GM23338 (cell line): ENCODE measurements at regions not wholly inside any gene's neighbourhood (a gene's known extent, or its start where the extent isn't known, plus 50 kb on each side); places are given as distances from the start of the nearest gene placed in this dataset.

Source experiments
- ATAC-seq: fragments of 200-7000 bp; cut with Tn5 transposase; 3 replicates; pipeline ENCODE4 v1.9.1; 2020
- DNase-seq: peaks from one replicate; pipeline ENCODE4 v3.0.0-alpha.2; 2015; ENCODE audit warnings: low spot score
- H2AFZ ChIP-seq: fragments of 200-600 bp; sonication (generic); 2 replicates; pipeline ENCODE4 v1.8.0; 2016; ENCODE audit warnings: antibody characterized with exemption, mild to moderate bottlenecking, moderate library complexity
- H3F3A ChIP-seq: fragments of 200-600 bp; sonication (generic); replicated peaks from 2 replicates; pipeline ENCODE4 v1.8.0; 2017; ENCODE audit warnings: antibody characterized with exemption, mixed run types, low read depth
- H3K27ac ChIP-seq: fragments of 200-600 bp; sonication (generic); 2 replicates; pipeline ENCODE4 v1.6.1; 2016; ENCODE audit warnings: low read depth
- H3K27me3 ChIP-seq: fragments of 200-600 bp; sonication (generic); 2 replicates; pipeline ENCODE4 v1.8.0; 2016; ENCODE audit warnings: mild to moderate bottlenecking, mixed run types, moderate library complexity; ENCODE audit not compliant: insufficient read depth
- H3K36me3 ChIP-seq: fragments of 200-600 bp; sonication (generic); 2 replicates; pipeline ENCODE4 v1.8.0; 2016; ENCODE audit warnings: mild to moderate bottlenecking; ENCODE audit not compliant: insufficient read depth
- H3K4me1 ChIP-seq: fragments of 200-600 bp; sonication (generic); 2 replicates; pipeline ENCODE4 v1.8.0; 2016; ENCODE audit warnings: mild to moderate bottlenecking, moderate library complexity; ENCODE audit not compliant: insufficient read depth
- H3K4me2 ChIP-seq: fragments of 200-600 bp; sonication (generic); 2 replicates; pipeline ENCODE4 v1.7.1; 2017; ENCODE audit warnings: mixed run types
- H3K4me3 ChIP-seq: fragments of 200-600 bp; sonication (generic); 2 replicates; pipeline ENCODE4 v1.6.1; 2016; ENCODE audit warnings: mixed run types
- H3K79me2 ChIP-seq: fragments of 200-600 bp; sonication (generic); replicated peaks from 2 replicates; pipeline ENCODE4 v1.8.0; 2017; ENCODE audit warnings: mild to moderate bottlenecking; ENCODE audit not compliant: insufficient read depth
- H3K9me2 ChIP-seq: fragments of 200-600 bp; sonication (generic); 2 replicates; pipeline ENCODE4 v1.8.0; 2017; ENCODE audit not compliant: insufficient read depth
- H4K20me1 ChIP-seq: fragments of 200-600 bp; sonication (generic); replicated peaks from 2 replicates; pipeline ENCODE4 v1.8.0; 2017; ENCODE audit warnings: mild to moderate bottlenecking; ENCODE audit not compliant: insufficient read depth
- H3K27ac Mint-ChIP-seq: 2 replicates; pipeline ENCODE4 v1.8.0; 2020; ENCODE audit warnings: inconsistent platforms, mild to moderate bottlenecking, moderate library complexity, mixed read lengths
- H3K27me3 Mint-ChIP-seq: 3 replicates; pipeline ENCODE4 v1.8.0; 2022; ENCODE audit warnings: low read depth, mild to moderate bottlenecking, moderate library complexity, mixed read lengths, inconsistent platforms; ENCODE audit not compliant: insufficient read depth, poor library complexity
- H3K36me3 Mint-ChIP-seq: 3 replicates; pipeline ENCODE4 v1.8.0; 2021; ENCODE audit warnings: low read depth, mild to moderate bottlenecking, inconsistent platforms, moderate library complexity, mixed read lengths
- H3K4me1 Mint-ChIP-seq: 3 replicates; pipeline ENCODE4 v1.8.0; 2020; ENCODE audit warnings: mild to moderate bottlenecking, inconsistent platforms, mixed read lengths
- H3K4me3 Mint-ChIP-seq: 3 replicates; pipeline ENCODE4 v1.8.0; 2021; ENCODE audit warnings: moderate library complexity, mild to moderate bottlenecking, inconsistent platforms, mixed read lengths
- H3K9me3 Mint-ChIP-seq: 3 replicates; pipeline ENCODE4 v1.8.0; 2020; ENCODE audit warnings: moderate library complexity, mild to moderate bottlenecking, inconsistent platforms, mixed read lengths
- CREB1 ChIP-seq: fragments of 250-450 bp; sonication (Bioruptor Pico); IDR thresholded peaks from 2 replicates; pipeline ENCODE4 v1.5.0; 2020; ENCODE audit warnings: low read depth, mild to moderate bottlenecking, moderate library complexity
- CTCF ChIP-seq, 2 experiments: fragments of 200-600 bp in 1 of 2; sonication (generic) in 1 of 2; conservative IDR thresholded peaks; 2 replicates each; pipeline versions ENCODE4 v1.5.1 to v1.6.1; 2016 to 2017; ENCODE audit warnings: antibody characterized with exemption in 2 of 2, low read depth in 2 of 2, mild to moderate bottlenecking in 2 of 2, moderate library complexity in 1 of 2
- ETS1 ChIP-seq: IDR thresholded peaks from 2 replicates; pipeline ENCODE4 v1.6.1; 2016; ENCODE audit warnings: antibody characterized with exemption
- EZH2 ChIP-seq: fragments of 200-600 bp; sonication (generic); IDR thresholded peaks from one replicate; pipeline ENCODE4 v1.8.0; 2017; ENCODE audit warnings: antibody characterized with exemption, mild to moderate bottlenecking, low read depth; ENCODE audit not compliant: unreplicated experiment
- EZH2phosphoT487 ChIP-seq: fragments of 200-600 bp; sonication (generic); IDR thresholded peaks from one replicate; pipeline ENCODE4 v1.8.1; 2018; ENCODE audit warnings: antibody characterized with exemption; ENCODE audit not compliant: unreplicated experiment
- JUNB ChIP-seq: IDR thresholded peaks from one replicate; pipeline ENCODE4 v1.6.1; 2016; ENCODE audit warnings: antibody characterized with exemption; ENCODE audit not compliant: unreplicated experiment
- NANOG ChIP-seq: IDR thresholded peaks from 2 replicates; pipeline ENCODE4 v1.6.1; 2016; ENCODE audit warnings: antibody characterized with exemption, borderline replicate concordance
- POLR2AphosphoS5 ChIP-seq: IDR thresholded peaks from 2 replicates; pipeline ENCODE4 v1.6.1; 2016; ENCODE audit warnings: antibody characterized with exemption, low read depth
- STAT1 ChIP-seq: IDR thresholded peaks from one replicate; pipeline ENCODE4 v1.6.1; 2016; ENCODE audit warnings: antibody characterized with exemption; ENCODE audit not compliant: unreplicated experiment
- ZNF114 ChIP-seq: fragments of 250-450 bp; sonication (Bioruptor Pico); IDR thresholded peaks from 2 replicates; pipeline ENCODE4 v1.5.0; 2020; ENCODE audit warnings: mild to moderate bottlenecking, moderate library complexity
- ZNF331 ChIP-seq: fragments of 250-450 bp; sonication (Bioruptor Pico); IDR thresholded peaks from 2 replicates; pipeline ENCODE4 v1.5.0; 2020; ENCODE audit warnings: low read depth, mild to moderate bottlenecking, moderate library complexity
- ZNF462 ChIP-seq: fragments of 250-450 bp; sonication (Bioruptor Pico); IDR thresholded peaks from 2 replicates; pipeline ENCODE4 v1.5.0; 2020; ENCODE audit warnings: mild to moderate bottlenecking, moderate library complexity
- TF ChIP-seq, protein P1 (sequence below): IDR thresholded peaks from one replicate; pipeline ENCODE4 v1.6.1; 2018; ENCODE audit warnings: antibody characterized with exemption; ENCODE audit not compliant: unreplicated experiment

DNA sequence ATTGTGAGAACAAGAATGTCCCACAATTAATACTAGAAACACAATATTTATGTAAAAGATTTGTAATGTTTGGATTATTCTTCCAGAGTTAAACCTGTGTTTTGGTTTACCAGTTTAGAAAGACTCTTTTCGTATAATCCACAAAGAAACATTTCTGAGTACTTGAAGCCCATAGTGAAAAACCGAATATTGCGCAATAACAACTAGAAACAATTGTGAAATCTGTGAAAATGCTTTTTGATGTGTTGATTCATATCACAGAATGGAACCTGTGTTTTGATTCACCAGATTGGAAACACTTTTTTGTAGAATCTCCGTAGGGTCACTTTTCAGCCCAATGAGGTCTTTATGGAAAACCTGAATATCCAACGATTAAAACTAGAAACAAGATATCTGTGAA is 386.2 kb downstream of the PRDM9 start:
- H2AFZ ChIP-seq, result no peak overlapping the region
- DNase-seq (no peak), ATAC-seq (no peak)
- H3K4me2 ChIP-seq, result no peak overlapping the region
- no peak overlapping the region for H3K4me3 Mint-ChIP-seq
- no peak overlapping the region for H3K27ac ChIP-seq
- H3K4me1 Mint-ChIP-seq, result no peaks in the 10 kb centered on the region
- no peaks in the 10 kb centered on the region for H3F3A ChIP-seq
- H3K9me2 ChIP-seq, result no peaks in the 10 kb centered on the region
- H3K9me3 Mint-ChIP-seq, result peaks cover 59% of the 10 kb centered on the region
- peaks cover 3% of the 10 kb centered on the region for H3K27me3 Mint-ChIP-seq
- no peaks in the 10 kb centered on the region for H3K79me2 ChIP-seq
- H3K27ac Mint-ChIP-seq, result no peak overlapping the region
- no peak overlapping the region for H3K4me3 ChIP-seq
- H3K27me3 ChIP-seq, result no peaks in the 10 kb centered on the region
- peaks cover 31% of the 10 kb centered on the region; the same call in 2 of the 3 replicates for H3K36me3 Mint-ChIP-seq
- no peaks in the 10 kb centered on the region for H3K4me1 ChIP-seq
- peaks cover 10% of the 10 kb centered on the region; the same call in 1 of the 2 replicates for H3K36me3 ChIP-seq
- no peaks in the 10 kb centered on the region for H4K20me1 ChIP-seq
- TF ChIP-seq POLR2AphosphoS5 (no peak), CTCF (conservative IDR thresholded peaks at IDR 0.05; ENCODE audit: low read depth in 2 of 2) (no peak), CREB1 (CRISPR knock-in tag) (no peak), ZNF462 (CRISPR knock-in tag) (no peak), ZNF114 (CRISPR knock-in tag) (no peak), NANOG (no peak), JUNB (no peak), ZNF331 (CRISPR knock-in tag) (no peak), EZH2phosphoT487 (no peak), EZH2 (no peak), STAT1 (no peak), ETS1 (no peak)
- TF ChIP-seq, protein P1, sequence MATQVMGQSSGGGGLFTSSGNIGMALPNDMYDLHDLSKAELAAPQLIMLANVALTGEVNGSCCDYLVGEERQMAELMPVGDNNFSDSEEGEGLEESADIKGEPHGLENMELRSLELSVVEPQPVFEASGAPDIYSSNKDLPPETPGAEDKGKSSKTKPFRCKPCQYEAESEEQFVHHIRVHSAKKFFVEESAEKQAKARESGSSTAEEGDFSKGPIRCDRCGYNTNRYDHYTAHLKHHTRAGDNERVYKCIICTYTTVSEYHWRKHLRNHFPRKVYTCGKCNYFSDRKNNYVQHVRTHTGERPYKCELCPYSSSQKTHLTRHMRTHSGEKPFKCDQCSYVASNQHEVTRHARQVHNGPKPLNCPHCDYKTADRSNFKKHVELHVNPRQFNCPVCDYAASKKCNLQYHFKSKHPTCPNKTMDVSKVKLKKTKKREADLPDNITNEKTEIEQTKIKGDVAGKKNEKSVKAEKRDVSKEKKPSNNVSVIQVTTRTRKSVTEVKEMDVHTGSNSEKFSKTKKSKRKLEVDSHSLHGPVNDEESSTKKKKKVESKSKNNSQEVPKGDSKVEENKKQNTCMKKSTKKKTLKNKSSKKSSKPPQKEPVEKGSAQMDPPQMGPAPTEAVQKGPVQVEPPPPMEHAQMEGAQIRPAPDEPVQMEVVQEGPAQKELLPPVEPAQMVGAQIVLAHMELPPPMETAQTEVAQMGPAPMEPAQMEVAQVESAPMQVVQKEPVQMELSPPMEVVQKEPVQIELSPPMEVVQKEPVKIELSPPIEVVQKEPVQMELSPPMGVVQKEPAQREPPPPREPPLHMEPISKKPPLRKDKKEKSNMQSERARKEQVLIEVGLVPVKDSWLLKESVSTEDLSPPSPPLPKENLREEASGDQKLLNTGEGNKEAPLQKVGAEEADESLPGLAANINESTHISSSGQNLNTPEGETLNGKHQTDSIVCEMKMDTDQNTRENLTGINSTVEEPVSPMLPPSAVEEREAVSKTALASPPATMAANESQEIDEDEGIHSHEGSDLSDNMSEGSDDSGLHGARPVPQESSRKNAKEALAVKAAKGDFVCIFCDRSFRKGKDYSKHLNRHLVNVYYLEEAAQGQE, result no peak
